ENCODE measurements at regions not wholly inside any gene's neighbourhood (a gene's known extent, or its start where the extent isn't known, plus 50 kb on each side); places are given as distances from the start of the nearest gene placed in this dataset.

DNA sequence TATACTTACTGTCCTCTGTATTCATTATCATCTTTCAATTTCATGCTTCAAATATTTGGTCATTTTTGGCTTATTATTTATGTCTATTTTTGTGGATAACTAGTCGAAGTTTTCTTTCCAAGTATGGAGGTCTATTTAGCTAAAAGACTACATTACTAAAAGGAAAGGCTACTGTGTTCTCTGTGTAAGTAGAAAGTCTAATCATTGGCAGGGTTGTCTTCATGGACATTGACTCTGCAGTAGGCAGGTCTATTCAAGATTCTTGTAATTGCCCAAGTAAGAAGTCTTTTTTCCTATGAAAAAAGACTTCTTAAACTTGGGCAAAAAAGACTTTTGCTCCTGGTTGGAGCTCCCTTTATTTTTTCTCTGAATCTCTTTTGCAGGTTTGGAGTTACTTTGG, 368.6 kb upstream of the GRM7 start:
- no peak for TF ChIP-seq POLR2AphosphoS5 (IDR thresholded peaks at IDR 0.05)
- no peak for TF ChIP-seq EP300 (IDR thresholded peaks at IDR 0.05)
- TF ChIP-seq, protein P1, sequence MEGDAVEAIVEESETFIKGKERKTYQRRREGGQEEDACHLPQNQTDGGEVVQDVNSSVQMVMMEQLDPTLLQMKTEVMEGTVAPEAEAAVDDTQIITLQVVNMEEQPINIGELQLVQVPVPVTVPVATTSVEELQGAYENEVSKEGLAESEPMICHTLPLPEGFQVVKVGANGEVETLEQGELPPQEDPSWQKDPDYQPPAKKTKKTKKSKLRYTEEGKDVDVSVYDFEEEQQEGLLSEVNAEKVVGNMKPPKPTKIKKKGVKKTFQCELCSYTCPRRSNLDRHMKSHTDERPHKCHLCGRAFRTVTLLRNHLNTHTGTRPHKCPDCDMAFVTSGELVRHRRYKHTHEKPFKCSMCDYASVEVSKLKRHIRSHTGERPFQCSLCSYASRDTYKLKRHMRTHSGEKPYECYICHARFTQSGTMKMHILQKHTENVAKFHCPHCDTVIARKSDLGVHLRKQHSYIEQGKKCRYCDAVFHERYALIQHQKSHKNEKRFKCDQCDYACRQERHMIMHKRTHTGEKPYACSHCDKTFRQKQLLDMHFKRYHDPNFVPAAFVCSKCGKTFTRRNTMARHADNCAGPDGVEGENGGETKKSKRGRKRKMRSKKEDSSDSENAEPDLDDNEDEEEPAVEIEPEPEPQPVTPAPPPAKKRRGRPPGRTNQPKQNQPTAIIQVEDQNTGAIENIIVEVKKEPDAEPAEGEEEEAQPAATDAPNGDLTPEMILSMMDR (IDR thresholded peaks at IDR 0.05) = no peak
- TF ChIP-seq POLR2A (IDR thresholded peaks at IDR 0.05) = no peak

Data from stomach (tissue), 4 donors.